ENCODE measurements at regions not wholly inside any gene's neighbourhood (a gene's known extent, or its start where the extent isn't known, plus 50 kb on each side); places are given as distances from the start of the nearest gene placed in this dataset.

- TF ChIP-seq CTCF (IDR thresholded peaks at IDR 0.05 in 2 of 3, conservative IDR thresholded peaks at IDR 0.05 in 1 of 3; ENCODE audit: control insufficient read depth in 2 of 3, extremely low read depth in 1 of 3, insufficient read depth in 1 of 3, low read depth in 3 of 3, low read length in 3 of 3) (no peak), ZNF207 (IDR thresholded peaks at IDR 0.05; ENCODE audit: borderline replicate concordance) (no peak), EP300 (IDR thresholded peaks at IDR 0.05; ENCODE audit: borderline replicate concordance in 1 of 2, control insufficient read depth in 1 of 2, low read depth in 2 of 2, low read length in 2 of 2) (no peak), JUND (IDR thresholded peaks at IDR 0.05; ENCODE audit: low read depth, low read length) (no peak), CREM (IDR thresholded peaks at IDR 0.05; ENCODE audit: low read depth) (no peak), EZH2 (IDR thresholded peaks at IDR 0.05; ENCODE audit: borderline replicate concordance, control insufficient read depth, low read depth, low read length) (no peak), CBX5 (IDR thresholded peaks at IDR 0.05; ENCODE audit: low read depth) (no peak), SRF (IDR thresholded peaks at IDR 0.05; ENCODE audit: low read depth in 2 of 2, low read length in 2 of 2) (no peak), GABPA (IDR thresholded peaks at IDR 0.05; ENCODE audit: low read depth) (no peak), ZNF217 (IDR thresholded peaks at IDR 0.05) (no peak), POLR2AphosphoS2 (IDR thresholded peaks at IDR 0.05; ENCODE audit: low read depth, low read length) (no peak), PBX3 (IDR thresholded peaks at IDR 0.05; ENCODE audit: insufficient replicate concordance, low read depth, low read length) (no peak)
Observed at GRCh38 chr2:239883326-239884050, 141.7 kb downstream of the NDUFA10 start.

All from GM12878 (cell line).